H9 (cell line): ENCODE measurements at regions not wholly inside any gene's neighbourhood (a gene's known extent, or its start where the extent isn't known, plus 50 kb on each side); places are given as distances from the start of the nearest gene placed in this dataset.

Source experiments
- DNase-seq: peaks from one replicate; pipeline ENCODE4 v3.0.0-alpha.2; 2017
- H2AFZ ChIP-seq: one replicate; pipeline ENCODE4 v1.6.1; 2013; ENCODE audit warnings: mild to moderate bottlenecking, low read length, control low read depth, moderate library complexity
- H2AK5ac ChIP-seq: 2 replicates; pipeline ENCODE4 v1.6.1; 2013; ENCODE audit warnings: low read length, control low read depth, mixed read lengths; ENCODE audit not compliant: insufficient read length
- H2BK120ac ChIP-seq: one replicate; pipeline ENCODE4 v1.6.1; 2013; ENCODE audit warnings: low read depth, mild to moderate bottlenecking, low read length, control low read depth, inconsistent platforms; ENCODE audit not compliant: poor library complexity, severe bottlenecking
- H2BK12ac ChIP-seq: 2 replicates; pipeline ENCODE4 v1.6.1; 2013; ENCODE audit warnings: low read length, control low read depth, mixed read lengths, low read depth; ENCODE audit not compliant: insufficient read length
- H2BK15ac ChIP-seq: 2 replicates; pipeline ENCODE4 v1.6.1; 2013; ENCODE audit warnings: low read depth, low read length, control low read depth
- H2BK20ac ChIP-seq: one replicate; pipeline ENCODE4 v1.6.1; 2013; ENCODE audit warnings: low read depth, mild to moderate bottlenecking, low read length, control low read depth, inconsistent platforms; ENCODE audit not compliant: poor library complexity, severe bottlenecking
- H2BK5ac ChIP-seq: 2 replicates; pipeline ENCODE4 v1.6.1; 2013; ENCODE audit warnings: low read length, control low read depth, mixed read lengths; ENCODE audit not compliant: insufficient read length
- H3K14ac ChIP-seq: 2 replicates; pipeline ENCODE4 v1.6.1; 2013; ENCODE audit warnings: low read length, control low read depth; ENCODE audit not compliant: insufficient read depth
- H3K18ac ChIP-seq: 2 replicates; pipeline ENCODE4 v1.6.1; 2013; ENCODE audit warnings: low read depth, mild to moderate bottlenecking, mixed read lengths, low read length, control low read depth; ENCODE audit not compliant: insufficient read length
- H3K23ac ChIP-seq: 2 replicates; pipeline ENCODE4 v1.6.1; 2013; ENCODE audit warnings: low read length, control low read depth, mixed read lengths, low read depth; ENCODE audit not compliant: insufficient read length
- H3K23me2 ChIP-seq: 2 replicates; pipeline ENCODE4 v1.6.1; 2013; ENCODE audit warnings: low read depth, mild to moderate bottlenecking, mixed read lengths, low read length, control low read depth; ENCODE audit not compliant: insufficient read length, poor library complexity, severe bottlenecking
- H3K27ac ChIP-seq: 2 replicates; pipeline ENCODE4 v1.5.1; 2013; ENCODE audit warnings: low read length, control low read depth, mixed read lengths, low read depth; ENCODE audit not compliant: insufficient read length
- H3K27me3 ChIP-seq: 2 replicates; pipeline ENCODE4 v1.6.1; 2013; ENCODE audit warnings: low read length, control low read depth, inconsistent platforms; ENCODE audit not compliant: insufficient read depth
- H3K4ac ChIP-seq: 2 replicates; pipeline ENCODE4 v1.6.1; 2013; ENCODE audit warnings: low read depth, mild to moderate bottlenecking, control low read depth, inconsistent platforms, low read length, moderate library complexity
- H3K4me1 ChIP-seq: 2 replicates; pipeline ENCODE4 v1.6.1; 2013; ENCODE audit warnings: low read length, control low read depth, inconsistent platforms; ENCODE audit not compliant: insufficient read depth
- H3K4me2 ChIP-seq: 2 replicates; pipeline ENCODE4 v1.6.1; 2013; ENCODE audit warnings: low read length, control low read depth, mixed read lengths; ENCODE audit not compliant: insufficient read length, insufficient read depth
- H3K56ac ChIP-seq: 2 replicates; pipeline ENCODE4 v1.6.1; 2013; ENCODE audit warnings: low read depth, mild to moderate bottlenecking, mixed read lengths, low read length, control low read depth; ENCODE audit not compliant: insufficient read length
- H3K79me1 ChIP-seq: 2 replicates; pipeline ENCODE4 v1.6.1; 2013; ENCODE audit warnings: low read depth, mild to moderate bottlenecking, moderate library complexity, low read length, control low read depth, inconsistent platforms; ENCODE audit not compliant: insufficient read depth, poor library complexity, severe bottlenecking
- H3K79me2 ChIP-seq: 2 replicates; pipeline ENCODE4 v1.6.1; 2013; ENCODE audit warnings: low read length, control low read depth, inconsistent platforms; ENCODE audit not compliant: insufficient read depth
- H3K9ac ChIP-seq: 2 replicates; pipeline ENCODE4 v1.6.1; 2013; ENCODE audit warnings: low read length, control low read depth, mixed read lengths; ENCODE audit not compliant: insufficient read length; ENCODE audit errors: extremely low read depth
- H3K9me3 ChIP-seq: one replicate; pipeline ENCODE4 v1.6.1; 2013; ENCODE audit warnings: low read depth, low read length, inconsistent platforms; ENCODE audit not compliant: control insufficient read depth
- H3T11ph ChIP-seq: one replicate; pipeline ENCODE4 v1.6.1; 2013; ENCODE audit warnings: mild to moderate bottlenecking, low read length, control low read depth, inconsistent platforms
- H4K20me1 ChIP-seq: one replicate; pipeline ENCODE4 v1.6.1; 2013; ENCODE audit not compliant: control insufficient read depth, insufficient read length, insufficient read depth
- H4K5ac ChIP-seq: 2 replicates; pipeline ENCODE4 v1.6.1; 2013; ENCODE audit warnings: low read depth, mild to moderate bottlenecking, mixed read lengths, low read length, control low read depth; ENCODE audit not compliant: insufficient read length
- H4K8ac ChIP-seq: replicated peaks from 2 replicates; pipeline ENCODE4 v1.6.1; 2013; ENCODE audit warnings: low read length, control low read depth, mixed read lengths, low read depth; ENCODE audit not compliant: insufficient read length
- H4K91ac ChIP-seq: 2 replicates; pipeline ENCODE4 v1.6.1; 2013; ENCODE audit warnings: low read depth, mild to moderate bottlenecking, moderate library complexity, mixed read lengths, low read length, control low read depth; ENCODE audit not compliant: insufficient read length
- H3K27ac Mint-ChIP-seq, 3 experiments: 2 replicates in 2 of 3; 3 replicates in 1 of 3; pipeline ENCODE4 v1.8.0; 2020 to 2021; ENCODE audit warnings: mixed read lengths in 3 of 3, mild to moderate bottlenecking in 1 of 3, moderate library complexity in 1 of 3
- H3K27me3 Mint-ChIP-seq: 2 replicates; pipeline ENCODE4 v1.8.0; 2021; ENCODE audit warnings: low read depth, mild to moderate bottlenecking, moderate library complexity, mixed read lengths
- H3K36me3 Mint-ChIP-seq, 3 experiments: 2 replicates in 2 of 3; 3 replicates in 1 of 3; pipeline ENCODE4 v1.8.0; 2020 to 2021; ENCODE audit warnings: low read depth in 3 of 3, mixed read lengths in 3 of 3; ENCODE audit not compliant: insufficient read depth in 1 of 3
- H3K4me1 Mint-ChIP-seq, 2 experiments: 2 replicates each; pipeline ENCODE4 v1.8.0; 2020; ENCODE audit warnings: mixed read lengths in 2 of 2
- H3K4me3 Mint-ChIP-seq, 2 experiments: 2 replicates in 1 of 2; 3 replicates in 1 of 2; pipeline ENCODE4 v1.8.0; 2020 to 2021; ENCODE audit warnings: mild to moderate bottlenecking in 2 of 2, mixed read lengths in 2 of 2, moderate library complexity in 1 of 2
- H3K9me3 Mint-ChIP-seq, 2 experiments: 2 replicates in 1 of 2; 3 replicates in 1 of 2; pipeline ENCODE4 v1.8.0; 2020; ENCODE audit warnings: mild to moderate bottlenecking in 2 of 2, mixed read lengths in 2 of 2, moderate library complexity in 1 of 2
- WGBS: extraction: QIAGEN DNeasy Blood & Tissue Kit; methylation state at CpG from one replicate; pipeline ENCODE4 v1.1.7; 2013; ENCODE audit warnings: missing lambda C conversion rate, low lambda C conversion rate, mixed read lengths; ENCODE audit not compliant: insufficient read length; ENCODE audit errors: extremely low coverage; 5-methylcytosine and 5-hydroxymethylcytosine counted together
- TF ChIP-seq, protein P1 (sequence below): fragments of 200-600 bp; sonication (generic); conservative IDR thresholded peaks from 3 replicates; pipeline ENCODE4 v1.8.0; 2021; ENCODE audit warnings: antibody characterized with exemption, mild to moderate bottlenecking

DNA sequence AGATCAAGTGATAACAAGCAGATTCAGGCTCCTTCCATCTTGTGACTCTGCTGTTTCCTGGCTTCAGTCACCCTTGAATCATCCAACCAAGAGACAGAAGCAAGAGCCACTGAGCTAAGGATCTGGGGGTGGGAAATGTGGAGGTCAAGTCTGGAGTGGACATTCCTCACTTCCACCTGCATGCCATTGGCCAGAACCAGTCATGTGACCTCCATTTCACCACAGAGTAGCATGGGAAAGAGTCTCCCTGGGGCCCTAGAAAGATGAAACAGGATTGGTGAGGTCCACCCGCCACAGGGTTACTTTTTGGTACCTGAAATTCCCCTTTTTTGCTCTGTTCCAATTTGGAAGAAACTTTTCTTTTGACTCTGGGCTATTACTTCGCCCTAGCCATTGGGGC lies 1006.0 kb upstream of the EEF2KMT start:
- H3K14ac ChIP-seq, result no peak overlapping the region
- H4K8ac ChIP-seq, result no peak overlapping the region
- H2BK120ac ChIP-seq, result no peak overlapping the region
- H3K9me3 ChIP-seq, result no peaks in the 10 kb centered on the region
- no peak overlapping the region for H3K27ac ChIP-seq
- no peak overlapping the region for H2BK15ac ChIP-seq
- no peak overlapping the region for H2BK12ac ChIP-seq
- no peaks in the 10 kb centered on the region for H3K4me1 ChIP-seq
- H2BK20ac ChIP-seq, result no peak overlapping the region
- no peak overlapping the region for H4K5ac ChIP-seq
- H3K4ac ChIP-seq, result no peak overlapping the region
- H3K18ac ChIP-seq, result no peak overlapping the region
- no peak overlapping the region for H3K9ac ChIP-seq
- H4K20me1 ChIP-seq, result no peaks in the 10 kb centered on the region
- H2AK5ac ChIP-seq, result no peak overlapping the region
- no peak for DNase-seq
- H3K4me3 Mint-ChIP-seq, result no peak overlapping the region
- no peak overlapping the region for H2AFZ ChIP-seq
- no peak overlapping the region for H3K4me2 ChIP-seq
- WGBS, result no CpG with 5 or more reads among the region's 2 CpGs
- H3K79me1 ChIP-seq, result no peaks in the 10 kb centered on the region
- no peaks in the 10 kb centered on the region for H3K79me2 ChIP-seq
- no peak overlapping the region for H4K91ac ChIP-seq
- H3K23ac ChIP-seq, result no peak overlapping the region
- H3K23me2 ChIP-seq, result no peaks in the 10 kb centered on the region
- H3K27ac Mint-ChIP-seq, result no peak overlapping the region
- peaks cover 2 to 16% (median 5%) of the 10 kb centered on the region in 3 experiments; a peak in 4 of 7 replicates for H3K36me3 Mint-ChIP-seq
- peaks cover 10 to 22% of the 10 kb centered on the region in 2 experiments; a peak in 4 of 5 replicates for H3K9me3 Mint-ChIP-seq
- no peaks in the 10 kb centered on the region for H3K27me3 Mint-ChIP-seq
- H2BK5ac ChIP-seq, result no peak overlapping the region
- H3K56ac ChIP-seq, result no peak overlapping the region
- TF ChIP-seq, protein P1, sequence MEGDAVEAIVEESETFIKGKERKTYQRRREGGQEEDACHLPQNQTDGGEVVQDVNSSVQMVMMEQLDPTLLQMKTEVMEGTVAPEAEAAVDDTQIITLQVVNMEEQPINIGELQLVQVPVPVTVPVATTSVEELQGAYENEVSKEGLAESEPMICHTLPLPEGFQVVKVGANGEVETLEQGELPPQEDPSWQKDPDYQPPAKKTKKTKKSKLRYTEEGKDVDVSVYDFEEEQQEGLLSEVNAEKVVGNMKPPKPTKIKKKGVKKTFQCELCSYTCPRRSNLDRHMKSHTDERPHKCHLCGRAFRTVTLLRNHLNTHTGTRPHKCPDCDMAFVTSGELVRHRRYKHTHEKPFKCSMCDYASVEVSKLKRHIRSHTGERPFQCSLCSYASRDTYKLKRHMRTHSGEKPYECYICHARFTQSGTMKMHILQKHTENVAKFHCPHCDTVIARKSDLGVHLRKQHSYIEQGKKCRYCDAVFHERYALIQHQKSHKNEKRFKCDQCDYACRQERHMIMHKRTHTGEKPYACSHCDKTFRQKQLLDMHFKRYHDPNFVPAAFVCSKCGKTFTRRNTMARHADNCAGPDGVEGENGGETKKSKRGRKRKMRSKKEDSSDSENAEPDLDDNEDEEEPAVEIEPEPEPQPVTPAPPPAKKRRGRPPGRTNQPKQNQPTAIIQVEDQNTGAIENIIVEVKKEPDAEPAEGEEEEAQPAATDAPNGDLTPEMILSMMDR, result no peak
- H3K4me1 Mint-ChIP-seq, result peaks cover 10 to 14% of the 10 kb centered on the region in 2 experiments
- no peak overlapping the region for H3T11ph ChIP-seq
- H3K27me3 ChIP-seq, result no peaks in the 10 kb centered on the region
